Transverse colon (tissue), 4 donors: ENCODE measurements at regions not wholly inside any gene's neighbourhood (a gene's known extent, or its start where the extent isn't known, plus 50 kb on each side); places are given as distances from the start of the nearest gene placed in this dataset.
"Not testable (repeated sequence)": the region's sequence is repeated elsewhere in the genome, so short reads cannot be mapped to it uniquely, and the experiment has no call there.

Source experiments
- DNase-seq: peaks from one replicate; pipeline ENCODE4 v3.0.0-alpha.2; 2019
- H3K27ac ChIP-seq, 4 donors: fragments of 200-600 bp; sonication (generic); 2 replicates each; pipeline ENCODE4 v1.5.1; 2016 to 2018; ENCODE audit warnings: inconsistent platforms in 4 of 4
- H3K27me3 ChIP-seq: fragments of 200-600 bp; sonication (generic); 2 replicates; pipeline ENCODE4 v1.5.1; 2017; ENCODE audit warnings: inconsistent platforms
- H3K36me3 ChIP-seq, 4 donors: fragments of 200-600 bp; sonication (generic); 2 replicates each; pipeline ENCODE4 v1.5.1; 2017 to 2019; ENCODE audit warnings: inconsistent platforms in 4 of 4
- H3K4me1 ChIP-seq, 4 donors: fragments of 200-600 bp; sonication (generic); 2 replicates each; pipeline ENCODE4 v1.5.1; 2017 to 2020; ENCODE audit warnings: inconsistent platforms in 4 of 4
- H3K4me3 ChIP-seq, 4 donors: fragments of 200-600 bp; sonication (generic); 1 replicate in 1 of 4; 2 replicates in 3 of 4; pipeline versions ENCODE4 v1.5.1 to v1.6.1; 2017 to 2019; ENCODE audit warnings: inconsistent platforms in 4 of 4
- H3K9me3 ChIP-seq, 2 donors: fragments of 200-600 bp; sonication (generic); 2 replicates each; pipeline ENCODE4 v1.5.1; 2017 to 2019; ENCODE audit warnings: inconsistent platforms in 2 of 2
- EP300 ChIP-seq: sonication (generic); formaldehyde crosslinking; IDR thresholded peaks from one replicate; pipeline ENCODE4 v1.6.1; 2017; ENCODE audit warnings: antibody characterized with exemption, low read depth
- POLR2A ChIP-seq: fragments of 450-650 bp; IDR thresholded peaks from one replicate; pipeline ENCODE4 v1.6.1; 2016; ENCODE audit warnings: antibody characterized with exemption, mild to moderate bottlenecking, moderate library complexity
- POLR2AphosphoS5 ChIP-seq, 3 donors: sonication (generic); formaldehyde crosslinking; IDR thresholded peaks; one replicate each; pipeline ENCODE4 v1.6.1; 2016; ENCODE audit warnings: antibody characterized with exemption in 3 of 3
- WGBS, 2 donors: methylation state at CpG; one replicate each; pipeline ENCODE4 v1.1.5; 2018; ENCODE audit warnings: low coverage in 1 of 2; 5-methylcytosine and 5-hydroxymethylcytosine counted together
- in situ Hi-C, 4 donors: fragments of 200-750 bp; cut with MboI; loops; one replicate each; pipeline versions ENCODE4 v1.15.0 to v1.15.1; 2017; ENCODE audit warnings: low sequenced_read_pairs in 3 of 4, low pct_ligation_motif_present in 1 of 4, low pct_unique_long_range_greater_than_20kb in 1 of 4
- intact Hi-C: fragments of 100-400 bp; cut with DNase I; formaldehyde crosslinking; loops from one replicate; pipeline ENCODE4 v1.15.1; 2023; ENCODE audit warnings: low total_unique reads
- TF ChIP-seq, protein P1 (sequence below), 5 experiments: fragments of 200-600 bp in 3 of 5; fragments of 450-650 bp in 2 of 5; sonication (generic) in 3 of 5; IDR thresholded peaks; 1 replicate in 2 of 5; 2 replicates in 3 of 5; pipeline ENCODE4 v1.5.1; 2016 to 2017; ENCODE audit warnings: antibody characterized with exemption in 5 of 5, inconsistent platforms in 3 of 5, mild to moderate bottlenecking in 2 of 5, moderate library complexity in 1 of 5

- DNase-seq: no peak
- TF ChIP-seq, protein P1, sequence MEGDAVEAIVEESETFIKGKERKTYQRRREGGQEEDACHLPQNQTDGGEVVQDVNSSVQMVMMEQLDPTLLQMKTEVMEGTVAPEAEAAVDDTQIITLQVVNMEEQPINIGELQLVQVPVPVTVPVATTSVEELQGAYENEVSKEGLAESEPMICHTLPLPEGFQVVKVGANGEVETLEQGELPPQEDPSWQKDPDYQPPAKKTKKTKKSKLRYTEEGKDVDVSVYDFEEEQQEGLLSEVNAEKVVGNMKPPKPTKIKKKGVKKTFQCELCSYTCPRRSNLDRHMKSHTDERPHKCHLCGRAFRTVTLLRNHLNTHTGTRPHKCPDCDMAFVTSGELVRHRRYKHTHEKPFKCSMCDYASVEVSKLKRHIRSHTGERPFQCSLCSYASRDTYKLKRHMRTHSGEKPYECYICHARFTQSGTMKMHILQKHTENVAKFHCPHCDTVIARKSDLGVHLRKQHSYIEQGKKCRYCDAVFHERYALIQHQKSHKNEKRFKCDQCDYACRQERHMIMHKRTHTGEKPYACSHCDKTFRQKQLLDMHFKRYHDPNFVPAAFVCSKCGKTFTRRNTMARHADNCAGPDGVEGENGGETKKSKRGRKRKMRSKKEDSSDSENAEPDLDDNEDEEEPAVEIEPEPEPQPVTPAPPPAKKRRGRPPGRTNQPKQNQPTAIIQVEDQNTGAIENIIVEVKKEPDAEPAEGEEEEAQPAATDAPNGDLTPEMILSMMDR (IDR thresholded peaks at IDR 0.05): no peak
- no peak for TF ChIP-seq POLR2A
- no peak for TF ChIP-seq EP300
- TF ChIP-seq POLR2AphosphoS5 (IDR thresholded peaks at IDR 0.05): no peak
- no peak overlapping the region for H3K4me3 ChIP-seq
- H3K27ac ChIP-seq: no peak overlapping the region
- H3K36me3 ChIP-seq: no peaks in the 10 kb centered on the region
- H3K27me3 ChIP-seq: no peaks in the 10 kb centered on the region
- H3K4me1 ChIP-seq: no peaks in the 10 kb centered on the region
- intact Hi-C loops: no loop called here
- in situ Hi-C loops: no loop called here
- H3K9me3 ChIP-seq: no peaks in the 10 kb centered on the region
- 79 to 84% methylated on average over 5 to 6 of the region's 6 CpGs for WGBS, 2 donors
Observed at GRCh38 chr12:105487963-105488362, 157.5 kb downstream of the C12orf75 start.

DNA sequence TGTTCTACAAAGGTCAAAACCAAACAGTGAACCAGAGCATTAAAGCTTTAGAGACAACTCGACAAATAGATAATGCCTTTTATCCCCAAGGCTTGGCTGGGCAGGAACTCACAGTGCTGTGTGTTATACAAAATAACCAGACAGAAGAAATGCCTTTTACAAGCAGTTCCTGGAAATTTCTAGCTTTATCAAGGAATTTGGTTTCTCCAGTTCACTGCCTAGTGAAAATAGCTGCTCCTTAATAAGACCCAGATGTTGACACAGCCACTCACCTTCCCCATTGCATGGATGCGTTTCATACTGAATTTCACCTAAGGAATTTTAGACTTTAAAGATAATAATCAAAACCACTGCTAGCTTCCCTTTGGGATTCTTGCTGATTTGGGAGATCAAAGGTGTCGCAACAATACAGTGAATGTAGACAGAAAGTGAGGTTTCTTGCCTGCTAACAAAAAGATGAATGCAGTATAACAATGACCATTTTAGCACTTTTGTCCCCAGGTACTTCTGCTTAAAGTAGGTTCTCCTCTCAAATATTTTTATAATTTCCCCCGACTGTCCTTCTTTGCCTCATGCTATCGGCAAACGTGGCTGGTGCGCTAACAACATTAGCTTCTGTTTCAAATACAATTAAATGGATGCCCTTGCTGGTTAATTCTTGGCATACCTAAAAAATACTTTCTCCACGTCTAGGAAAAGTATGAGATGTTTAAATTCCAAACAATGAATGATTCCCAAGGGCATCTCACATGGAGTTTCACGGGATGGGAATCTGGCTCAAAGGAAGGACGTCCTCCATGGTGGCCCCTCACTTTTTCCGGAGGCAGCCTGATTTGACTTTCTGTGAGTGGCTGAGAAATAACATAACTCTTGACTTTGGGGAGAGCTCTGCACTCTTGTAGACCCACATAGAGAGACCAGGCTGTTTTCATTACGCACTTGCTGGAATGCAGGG, 162.4 kb downstream of the C12orf75 start:
- H3K4me3 ChIP-seq: no peak overlapping the region
- 76 to 81% methylated on average over 7 to 12 of the region's 12 CpGs for WGBS, 2 donors
- no peaks in the 10 kb centered on the region for H3K4me1 ChIP-seq
- no peak overlapping the region for H3K27ac ChIP-seq
- no peak for DNase-seq
- H3K36me3 ChIP-seq: no peaks in the 10 kb centered on the region
- H3K27me3 ChIP-seq: no peaks in the 10 kb centered on the region
- TF ChIP-seq POLR2A: no peak
- TF ChIP-seq EP300: no peak
- no peak for TF ChIP-seq POLR2AphosphoS5 (IDR thresholded peaks at IDR 0.05)
- TF ChIP-seq, protein P1 (IDR thresholded peaks at IDR 0.05): no peak
- no peaks in the 10 kb centered on the region for H3K9me3 ChIP-seq
- intact Hi-C loops (no loop called here), in situ Hi-C loops (no loop called here)

DNA sequence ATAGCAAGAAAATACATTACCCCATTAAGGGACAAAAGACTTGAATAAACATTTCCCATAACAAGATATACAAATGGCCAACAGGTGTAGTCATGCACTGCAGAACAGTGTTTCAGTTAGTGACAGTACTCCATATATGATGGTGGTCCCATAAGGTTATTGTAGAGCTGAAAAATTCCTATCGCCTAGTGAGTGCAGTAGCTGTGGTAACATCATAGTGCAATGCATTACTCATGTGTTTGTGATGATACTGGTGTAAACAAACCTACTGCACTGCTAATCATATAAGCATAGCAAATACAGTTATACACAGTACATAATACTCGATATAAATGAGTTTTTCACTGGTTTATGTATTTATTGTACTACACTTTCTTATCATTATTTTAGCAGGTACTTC, 168.7 kb downstream of the C12orf75 start:
- no peaks in the 10 kb centered on the region for H3K27me3 ChIP-seq
- H3K4me1 ChIP-seq: no peaks in the 10 kb centered on the region
- TF ChIP-seq POLR2AphosphoS5 (IDR thresholded peaks at IDR 0.05): no peak
- TF ChIP-seq, protein P1 (IDR thresholded peaks at IDR 0.05): no peak
- TF ChIP-seq EP300: no peak
- no peak overlapping the region for H3K4me3 ChIP-seq
- 57 to 76% methylated on average over 1 to 2 of the region's 2 CpGs for WGBS, 2 donors
- no peaks in the 10 kb centered on the region for H3K9me3 ChIP-seq
- no peaks in the 10 kb centered on the region for H3K36me3 ChIP-seq
- intact Hi-C loops: no loop called here
- in situ Hi-C loops: no loop called here
- DNase-seq: no peak
- H3K27ac ChIP-seq: no peak overlapping the region

DNA sequence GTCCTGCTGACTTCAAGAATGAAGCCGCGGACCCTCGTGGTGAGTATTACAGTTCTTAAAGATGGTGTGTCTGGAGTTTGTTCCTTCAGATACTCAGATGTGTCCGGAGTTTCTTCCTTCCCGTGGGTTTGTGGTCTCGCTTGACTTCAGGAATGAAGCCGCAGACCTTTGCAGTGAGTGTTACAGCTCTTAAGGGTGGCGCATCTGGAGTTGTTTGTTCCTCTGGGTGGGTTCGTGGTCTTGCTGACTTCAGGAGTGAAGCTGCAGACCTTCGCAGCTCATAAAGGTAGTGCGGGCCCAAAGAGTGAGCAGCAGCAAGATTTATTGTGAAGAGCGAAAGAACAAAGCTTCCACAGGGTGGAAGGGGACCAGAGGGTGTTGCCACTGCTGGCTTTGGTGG, 170.2 kb downstream of the C12orf75 start:
- H3K4me3 ChIP-seq, intact Hi-C loops, in situ Hi-C loops, H3K27ac ChIP-seq, DNase-seq, H3K4me1 ChIP-seq, H3K36me3 ChIP-seq, H3K27me3 ChIP-seq, H3K9me3 ChIP-seq: not testable (repeated sequence)
- WGBS, 2 donors: 66 to 83% methylated on average over 4 to 12 of the region's 12 CpGs
